Peyer's patch (tissue), 4 donors: ENCODE measurements at regions not wholly inside any gene's neighbourhood (a gene's known extent, or its start where the extent isn't known, plus 50 kb on each side); places are given as distances from the start of the nearest gene placed in this dataset.

ENCODE experiments used
- DNase-seq, 3 donors: peaks; one replicate each; pipeline ENCODE4 v3.0.0-alpha.2; 2017 to 2019
- H3K27ac ChIP-seq, 4 donors: fragments of 200-600 bp; sonication (generic); one replicate each; pipeline ENCODE4 v1.5.1; 2016 to 2019
- H3K27me3 ChIP-seq, 2 donors: fragments of 200-600 bp; sonication (generic); one replicate each; pipeline ENCODE4 v1.5.1; 2019
- H3K36me3 ChIP-seq, 3 donors: fragments of 200-600 bp; sonication (generic); one replicate each; pipeline ENCODE4 v1.5.1; 2016 to 2019
- H3K4me1 ChIP-seq, 4 donors: fragments of 200-600 bp; sonication (generic); one replicate each; pipeline ENCODE4 v1.5.1; 2016 to 2019
- H3K4me3 ChIP-seq, 4 donors: fragments of 200-600 bp; sonication (generic); 1 replicate in 3 of 4; 2 replicates in 1 of 4; pipeline ENCODE4 v1.5.1; 2016 to 2019; ENCODE audit warnings: mild to moderate bottlenecking in 1 of 4
- H3K9me3 ChIP-seq, 4 donors: fragments of 200-600 bp; sonication (generic); one replicate each; pipeline ENCODE4 v1.5.1; 2016 to 2019; ENCODE audit warnings: mild to moderate bottlenecking in 1 of 4
- CTCF ChIP-seq, 6 experiments: fragments of 450-650 bp in 4 of 6; fragments of 200-600 bp in 2 of 6; sonication (generic) in 1 of 6; IDR thresholded peaks; one replicate each; pipeline ENCODE4 v1.5.1; 2017 to 2019; ENCODE audit warnings: antibody characterized with exemption in 6 of 6, mild to moderate bottlenecking in 3 of 6, moderate library complexity in 1 of 6
- POLR2A ChIP-seq, 2 donors: fragments of 450-650 bp; IDR thresholded peaks; one replicate each; pipeline ENCODE4 v1.5.1; 2017; ENCODE audit warnings: antibody characterized with exemption in 2 of 2, mild to moderate bottlenecking in 2 of 2, moderate library complexity in 2 of 2

DNA sequence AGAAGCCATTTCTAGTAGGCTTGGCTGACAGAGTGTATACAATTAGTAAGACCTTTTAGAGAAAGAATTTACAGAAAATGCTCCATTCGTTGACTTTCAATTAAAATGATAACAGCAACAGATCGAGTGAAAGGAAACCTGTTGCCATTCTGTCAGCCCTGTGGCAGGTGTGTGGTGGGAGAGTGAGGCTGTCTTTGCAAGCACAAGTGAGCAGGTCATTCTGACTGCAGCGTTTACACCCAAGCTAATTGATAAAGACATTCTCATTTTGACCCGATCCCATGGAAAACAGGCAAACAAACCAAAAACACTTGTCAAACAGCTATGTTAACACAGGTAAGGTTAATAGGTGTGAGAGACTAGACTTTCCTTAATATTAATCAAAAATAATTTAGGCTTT is 257.3 kb downstream of the PTBP2 start:
- Histone ChIP-seq H3K4me1 (no peaks in the 10 kb centered on the region), H3K36me3 (no peaks in the 10 kb centered on the region), H3K27ac (no peak overlapping the region), H3K9me3 (no peaks in the 10 kb centered on the region), H3K27me3 (no peaks in the 10 kb centered on the region), H3K4me3 (no peak overlapping the region)
- no peak for DNase-seq
- TF ChIP-seq POLR2A (IDR thresholded peaks at IDR 0.05) = no peak

DNA sequence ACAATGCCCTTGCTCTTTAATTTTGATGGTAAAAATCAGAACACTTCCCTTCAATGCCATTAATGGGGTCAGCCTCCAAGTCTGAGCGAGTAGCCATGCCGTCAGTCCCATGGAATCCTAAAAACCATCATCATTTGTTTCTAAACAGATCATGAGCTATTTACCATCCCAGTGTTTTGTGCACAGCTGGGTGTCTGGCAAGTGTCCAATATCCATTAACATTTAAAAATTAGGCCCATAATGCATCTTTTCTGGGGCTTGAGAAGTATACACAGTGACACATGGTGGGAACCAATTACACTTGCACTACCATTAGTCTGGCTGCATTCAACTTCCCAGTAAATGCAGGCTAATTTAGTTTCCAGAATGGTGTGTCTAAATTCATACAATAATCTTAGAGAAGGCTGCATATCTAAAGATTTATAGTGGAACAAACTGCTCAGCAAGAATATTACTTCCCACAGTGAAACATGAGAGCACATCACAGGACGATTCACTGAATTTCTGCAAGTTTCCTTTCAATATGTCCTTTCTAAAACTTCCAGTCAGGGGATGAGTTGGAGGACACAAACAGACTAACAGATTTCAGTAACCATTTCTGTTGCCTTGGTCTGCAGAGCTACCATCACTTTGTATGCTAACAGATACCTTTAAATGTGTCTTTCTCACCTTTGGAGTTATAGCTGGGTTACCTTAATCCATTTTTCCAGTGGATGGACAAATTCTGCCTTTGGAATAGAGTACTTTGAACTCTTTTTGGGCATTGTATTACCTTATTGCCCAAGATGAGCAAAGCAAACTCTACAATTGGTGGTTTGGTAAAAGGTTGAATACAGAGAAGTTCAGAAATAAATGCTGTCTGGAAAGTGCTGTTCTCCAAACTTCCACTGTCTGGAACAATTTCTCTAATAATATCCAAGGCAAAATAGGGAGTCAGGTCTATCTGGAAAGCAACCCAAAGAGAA is 258.0 kb downstream of the PTBP2 start:
- H3K4me1 ChIP-seq = no peaks in the 10 kb centered on the region
- no peaks in the 10 kb centered on the region for H3K27me3 ChIP-seq
- no peak for DNase-seq
- H3K27ac ChIP-seq = no peak overlapping the region
- TF ChIP-seq CTCF (IDR thresholded peaks at IDR 0.05) (no peak), POLR2A (IDR thresholded peaks at IDR 0.05) (no peak)
- H3K4me3 ChIP-seq = no peak overlapping the region
- H3K9me3 ChIP-seq = no peaks in the 10 kb centered on the region
- no peaks in the 10 kb centered on the region for H3K36me3 ChIP-seq

DNA sequence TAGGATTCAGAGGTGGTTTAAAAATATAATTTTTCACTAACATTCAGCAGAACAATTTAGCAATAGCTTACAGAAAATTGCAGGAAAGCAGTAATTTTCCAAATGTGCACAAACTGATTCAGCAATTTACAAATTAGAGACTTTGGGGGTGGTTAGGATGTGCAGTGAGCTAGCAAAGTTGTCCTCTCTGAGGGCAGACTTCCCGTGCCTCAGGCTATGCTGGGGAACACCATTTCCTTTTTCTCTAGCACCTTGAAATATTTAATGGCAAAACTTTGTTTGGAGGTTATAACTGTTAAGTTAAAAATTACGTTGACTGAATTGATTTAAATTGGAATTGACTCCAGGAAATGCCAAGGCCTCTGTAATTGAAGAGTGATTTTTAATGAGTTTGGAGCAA is 258.9 kb downstream of the PTBP2 start:
- no peak overlapping the region for H3K4me3 ChIP-seq
- no peaks in the 10 kb centered on the region for H3K36me3 ChIP-seq
- TF ChIP-seq POLR2A (IDR thresholded peaks at IDR 0.05) = no peak
- no peak for TF ChIP-seq CTCF (IDR thresholded peaks at IDR 0.05)
- H3K9me3 ChIP-seq = no peaks in the 10 kb centered on the region
- no peak for DNase-seq
- no peaks in the 10 kb centered on the region for H3K27me3 ChIP-seq
- no peak overlapping the region for H3K27ac ChIP-seq
- no peaks in the 10 kb centered on the region for H3K4me1 ChIP-seq

DNA sequence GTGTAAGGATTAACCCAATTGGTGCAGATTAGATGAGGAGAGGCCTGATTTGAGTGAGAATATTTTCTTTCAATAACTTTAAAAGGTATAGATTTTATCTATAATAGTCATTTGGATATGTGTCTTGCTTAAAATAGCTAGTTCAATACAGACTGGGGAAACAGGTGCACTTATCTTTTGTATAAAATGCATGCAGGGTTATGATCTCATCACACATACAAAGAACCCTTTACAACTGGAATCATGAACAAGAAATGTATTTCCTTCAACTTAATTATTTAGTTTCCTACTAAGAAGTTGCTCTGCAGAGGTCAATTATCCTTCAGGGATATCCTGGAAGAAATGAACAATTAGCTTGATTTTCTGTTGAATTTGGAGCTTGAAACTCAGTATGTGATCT is 259.6 kb downstream of the PTBP2 start:
- no peak for DNase-seq
- Histone ChIP-seq H3K36me3 (no peaks in the 10 kb centered on the region), H3K27ac (no peak overlapping the region), H3K9me3 (no peaks in the 10 kb centered on the region), H3K27me3 (no peaks in the 10 kb centered on the region), H3K4me3 (no peak overlapping the region), H3K4me1 (no peaks in the 10 kb centered on the region)
- no peak for TF ChIP-seq CTCF (IDR thresholded peaks at IDR 0.05)

GRCh38 chr1:96982118-96982517 is 260.5 kb downstream of the PTBP2 start:
- no peaks in the 10 kb centered on the region for H3K4me1 ChIP-seq
- no peak for DNase-seq

More at GRCh38 chr1:96982118-96982517, 260.5 kb downstream of the PTBP2 start:
- Histone ChIP-seq H3K36me3 (no peaks in the 10 kb centered on the region), H3K9me3 (no peaks in the 10 kb centered on the region), H3K27me3 (no peaks in the 10 kb centered on the region), H3K4me3 (no peak overlapping the region), H3K27ac (no peak overlapping the region)
- TF ChIP-seq CTCF (IDR thresholded peaks at IDR 0.05) (no peak), POLR2A (IDR thresholded peaks at IDR 0.05) (no peak)
